SU-DHL-6 (cell line): ENCODE measurements at regions not wholly inside any gene's neighbourhood (a gene's known extent, or its start where the extent isn't known, plus 50 kb on each side); places are given as distances from the start of the nearest gene placed in this dataset.

Experiments
- CTCF ChIP-seq: fragments of 200-600 bp; sonication (generic); IDR thresholded peaks from one replicate; pipeline ENCODE4 v1.5.1; 2017; ENCODE audit warnings: antibody characterized with exemption, mild to moderate bottlenecking, low read length, moderate library complexity; ENCODE audit not compliant: insufficient read depth, poor library complexity, severe bottlenecking
- EZH2phosphoT487 ChIP-seq: fragments of 200-600 bp; sonication (generic), shearing (Covaris generic); conservative IDR thresholded peaks from 2 replicates; pipeline ENCODE4 v1.6.1; 2018; ENCODE audit warnings: mild to moderate bottlenecking, antibody characterized with exemption, low read length, moderate library complexity, mixed read lengths

DNA sequence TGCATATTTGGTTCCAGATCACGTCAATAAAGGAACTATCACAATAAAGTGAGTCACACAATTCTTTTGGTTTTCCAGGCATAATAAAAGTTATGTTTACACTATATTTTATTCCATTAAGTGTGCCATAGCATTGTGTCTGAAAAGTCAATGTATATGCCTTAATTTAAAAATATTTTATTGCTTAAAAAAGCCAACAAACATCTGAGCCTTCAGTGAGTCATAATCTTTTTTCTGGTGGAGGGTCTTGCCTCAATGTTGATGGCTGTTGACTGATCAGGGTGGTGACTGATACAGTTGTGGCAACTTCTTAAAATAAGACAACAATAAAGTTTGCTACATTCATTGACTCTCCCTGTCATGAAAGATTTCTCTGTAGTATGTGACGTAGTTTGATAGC is 254.3 kb upstream of the SPOPL start:
- TF ChIP-seq CTCF (no peak), EZH2phosphoT487 (no peak)
